C4-2B (cell line): ENCODE measurements at regions not wholly inside any gene's neighbourhood (a gene's known extent, or its start where the extent isn't known, plus 50 kb on each side); places are given as distances from the start of the nearest gene placed in this dataset.

ENCODE experiments used
- ZFX ChIP-seq: fragments of 450-650 bp; IDR thresholded peaks from 2 replicates; pipeline ENCODE4 v1.6.1; 2017
- TF ChIP-seq, protein P1 (sequence below): fragments of 450-650 bp; conservative IDR thresholded peaks from 2 replicates; pipeline ENCODE4 v1.5.1; 2017; ENCODE audit warnings: mild to moderate bottlenecking

DNA sequence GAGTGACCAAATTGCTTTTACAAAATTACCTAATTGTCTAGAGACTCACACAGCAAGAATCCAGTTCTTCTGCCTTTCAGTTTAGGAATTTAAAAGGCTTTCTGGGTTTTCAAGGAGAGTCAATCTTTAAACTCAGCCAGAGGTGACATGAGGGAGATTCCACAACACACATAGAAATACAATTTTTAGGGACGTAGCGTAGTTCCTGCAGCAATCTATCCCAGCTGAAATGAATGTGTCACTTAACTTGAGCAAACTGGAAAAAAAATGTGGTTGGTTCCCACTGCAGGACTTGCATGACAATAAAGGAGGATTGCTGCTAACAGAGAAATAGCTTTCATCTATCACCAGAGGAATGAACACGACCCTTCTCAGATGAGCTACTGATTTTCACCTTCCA, 269.7 kb downstream of the OTOL1 start:
- TF ChIP-seq, protein P1, sequence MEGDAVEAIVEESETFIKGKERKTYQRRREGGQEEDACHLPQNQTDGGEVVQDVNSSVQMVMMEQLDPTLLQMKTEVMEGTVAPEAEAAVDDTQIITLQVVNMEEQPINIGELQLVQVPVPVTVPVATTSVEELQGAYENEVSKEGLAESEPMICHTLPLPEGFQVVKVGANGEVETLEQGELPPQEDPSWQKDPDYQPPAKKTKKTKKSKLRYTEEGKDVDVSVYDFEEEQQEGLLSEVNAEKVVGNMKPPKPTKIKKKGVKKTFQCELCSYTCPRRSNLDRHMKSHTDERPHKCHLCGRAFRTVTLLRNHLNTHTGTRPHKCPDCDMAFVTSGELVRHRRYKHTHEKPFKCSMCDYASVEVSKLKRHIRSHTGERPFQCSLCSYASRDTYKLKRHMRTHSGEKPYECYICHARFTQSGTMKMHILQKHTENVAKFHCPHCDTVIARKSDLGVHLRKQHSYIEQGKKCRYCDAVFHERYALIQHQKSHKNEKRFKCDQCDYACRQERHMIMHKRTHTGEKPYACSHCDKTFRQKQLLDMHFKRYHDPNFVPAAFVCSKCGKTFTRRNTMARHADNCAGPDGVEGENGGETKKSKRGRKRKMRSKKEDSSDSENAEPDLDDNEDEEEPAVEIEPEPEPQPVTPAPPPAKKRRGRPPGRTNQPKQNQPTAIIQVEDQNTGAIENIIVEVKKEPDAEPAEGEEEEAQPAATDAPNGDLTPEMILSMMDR, result no peak
- TF ChIP-seq ZFX, result no peak
